Left ventricle myocardium superior (tissue), 1 donor: ENCODE measurements at regions not wholly inside any gene's neighbourhood (a gene's known extent, or its start where the extent isn't known, plus 50 kb on each side); places are given as distances from the start of the nearest gene placed in this dataset.
"Not testable (repeated sequence)": the region's sequence is repeated elsewhere in the genome, so short reads cannot be mapped to it uniquely, and the experiment has no call there.

Source experiments
- ATAC-seq: fragments of 200-7000 bp; cut with Tn5 transposase; one replicate; pipeline ENCODE4 v1.9.1; 2020; ENCODE audit warnings: mild to moderate bottlenecking, moderate library complexity
- DNase-seq: peaks from one replicate; pipeline ENCODE4 v3.0.0-alpha.2; 2020
- intact Hi-C: fragments of 100-400 bp; cut with micrococcal nuclease; formaldehyde crosslinking; loops from one replicate; pipeline ENCODE4 v1.11.0; 2022
- donor health status: DM: no; HTN: yes; CAD: no; lungs with severe emphysema.

DNA sequence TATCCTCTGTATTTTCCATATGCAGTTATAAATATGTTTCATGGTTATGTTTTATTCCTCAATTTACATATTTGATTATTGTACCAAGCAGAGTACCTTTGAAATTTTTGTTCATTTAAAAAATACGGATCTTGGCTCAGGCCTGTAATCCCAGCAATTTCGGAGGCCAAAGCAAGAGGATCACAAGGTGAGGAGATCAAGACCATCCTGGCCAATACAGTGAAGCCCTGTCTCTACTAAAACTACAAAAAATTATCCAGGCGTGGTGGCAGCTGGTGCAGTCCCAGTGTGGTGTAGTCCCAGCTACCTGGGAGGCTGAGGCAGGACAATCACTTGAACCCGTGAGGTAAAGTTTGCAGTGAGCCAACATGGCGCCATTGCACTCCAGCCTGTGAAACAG, 251.2 kb upstream of the TPTE start:
- not testable (repeated sequence) for DNase-seq, ATAC-seq

GRCh38 chr21:10271666-10272207, 249.6 kb upstream of the TPTE start:
- DNase-seq, ATAC-seq, intact Hi-C loops: not testable (repeated sequence)

More for the DNA sequence above, 251.2 kb upstream of the TPTE start:
- intact Hi-C loops = not testable (repeated sequence)

DNA sequence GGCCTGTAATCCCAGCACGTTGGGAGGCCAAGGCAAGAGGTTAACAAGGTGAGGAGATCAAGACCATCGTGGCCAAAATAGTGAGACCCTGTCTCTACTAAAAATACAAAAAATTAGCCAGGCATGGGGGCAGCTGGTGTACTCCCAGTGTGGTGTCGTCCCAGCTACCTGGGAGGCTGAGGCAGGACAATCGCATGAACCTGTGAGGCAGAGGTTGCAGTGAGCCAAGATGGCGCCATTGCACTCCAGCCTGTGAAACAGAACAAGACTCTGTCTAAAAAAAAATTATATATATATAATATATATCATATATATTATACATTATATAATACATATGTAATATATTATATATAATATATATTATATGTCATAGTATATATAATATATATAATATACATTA, 249.2 kb upstream of the TPTE start:
- ATAC-seq (peak; percentile 65), DNase-seq (no peak)
- intact Hi-C loops = no loop called here

- DNase-seq = no peak
- ATAC-seq = no peak
- intact Hi-C loops = no loop called here
Measured at GRCh38 chr21:10273196-10273595, 248.2 kb upstream of the TPTE start.

- intact Hi-C loops, DNase-seq: not testable (repeated sequence)
- ATAC-seq = peak; percentile 58
Measured at GRCh38 chr21:10273794-10274338, 247.5 kb upstream of the TPTE start.
